ENCODE measurements at regions not wholly inside any gene's neighbourhood (a gene's known extent, or its start where the extent isn't known, plus 50 kb on each side); places are given as distances from the start of the nearest gene placed in this dataset.

DNA sequence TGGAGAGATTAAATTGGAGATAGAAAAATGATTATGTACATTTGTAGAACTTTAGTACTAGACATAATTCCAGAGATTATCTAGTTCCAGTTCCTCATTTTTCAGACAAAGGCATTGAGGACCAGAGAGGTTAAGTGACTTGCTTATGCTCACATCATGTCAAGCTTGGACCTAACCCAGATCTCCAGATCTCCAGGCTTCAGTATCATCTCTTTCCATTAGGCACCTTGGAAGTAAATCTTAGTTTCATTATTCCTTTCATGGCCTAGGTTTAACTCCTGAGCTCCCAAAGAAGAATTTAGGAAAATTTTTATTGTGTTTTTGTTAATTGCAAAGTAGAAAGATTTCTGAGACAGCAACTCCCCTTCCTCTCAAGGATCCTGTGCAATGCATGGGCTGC is 148.8 kb downstream of the GATB start:
- no peak for TF ChIP-seq CTCF (IDR thresholded peaks at IDR 0.05; ENCODE audit: poor library complexity)
- no peak for TF ChIP-seq EZH2phosphoT487 (IDR thresholded peaks at IDR 0.05; ENCODE audit: low read depth, severe bottlenecking, unreplicated experiment)
- TF ChIP-seq EZH2 (IDR thresholded peaks at IDR 0.05; ENCODE audit: borderline replicate concordance), result no peak
